Neural progenitor cell (in vitro differentiated cells): ENCODE measurements at regions not wholly inside any gene's neighbourhood (a gene's known extent, or its start where the extent isn't known, plus 50 kb on each side); places are given as distances from the start of the nearest gene placed in this dataset.

Source experiments
- DNase-seq: peaks from one replicate; pipeline ENCODE4 v3.0.0-alpha.2; 2016; ENCODE audit warnings: low spot score
- H2AFZ ChIP-seq: fragments of 200-600 bp; sonication (generic); replicated peaks from 2 replicates; pipeline ENCODE4 v1.6.1; 2016; ENCODE audit warnings: antibody characterized with exemption
- H3F3A ChIP-seq: fragments of 200-600 bp; sonication (generic); 2 replicates; pipeline ENCODE4 v1.6.1; 2016; ENCODE audit warnings: antibody characterized with exemption, low read depth
- H3K27ac ChIP-seq: fragments of 200-600 bp; sonication (generic); 2 replicates; pipeline ENCODE4 v1.5.1; 2016; ENCODE audit warnings: mild to moderate bottlenecking
- H3K27me3 ChIP-seq: fragments of 200-600 bp; sonication (generic); 2 replicates; pipeline ENCODE4 v1.6.1; 2016; ENCODE audit warnings: mild to moderate bottlenecking, moderate library complexity
- H3K36me3 ChIP-seq: fragments of 200-600 bp; sonication (generic); 2 replicates; pipeline ENCODE4 v1.5.1; 2016
- H3K4me1 ChIP-seq: fragments of 200-600 bp; sonication (generic); 2 replicates; pipeline ENCODE4 v1.6.1; 2016; ENCODE audit warnings: mixed run types
- H3K4me2 ChIP-seq: fragments of 200-600 bp; sonication (generic); 2 replicates; pipeline ENCODE4 v1.6.1; 2016
- H3K4me3 ChIP-seq: fragments of 200-600 bp; sonication (generic); 2 replicates; pipeline ENCODE4 v1.5.1; 2016
- H3K79me2 ChIP-seq: fragments of 200-600 bp; sonication (generic); 2 replicates; pipeline ENCODE4 v1.6.1; 2016; ENCODE audit warnings: low read depth
- H3K9ac ChIP-seq: fragments of 200-600 bp; sonication (generic); 2 replicates; pipeline ENCODE4 v1.6.1; 2016
- H3K9me3 ChIP-seq: fragments of 200-600 bp; sonication (generic); 2 replicates; pipeline ENCODE4 v1.5.1; 2016; ENCODE audit warnings: low read depth
- H4K20me1 ChIP-seq: fragments of 200-600 bp; sonication (generic); 2 replicates; pipeline ENCODE4 v1.6.1; 2016; ENCODE audit warnings: low read depth
- H3K27ac Mint-ChIP-seq: 3 replicates; pipeline ENCODE4 v1.8.0; 2021; ENCODE audit warnings: mixed read lengths
- H3K27me3 Mint-ChIP-seq: 2 replicates; pipeline ENCODE4 v1.8.0; 2022; ENCODE audit warnings: low read depth, mild to moderate bottlenecking, inconsistent platforms, moderate library complexity, mixed read lengths; ENCODE audit not compliant: insufficient read depth
- H3K36me3 Mint-ChIP-seq: 3 replicates; pipeline ENCODE4 v1.8.0; 2021; ENCODE audit warnings: mixed read lengths
- H3K4me1 Mint-ChIP-seq: 3 replicates; pipeline ENCODE4 v1.8.0; 2021; ENCODE audit warnings: mixed read lengths
- H3K4me3 Mint-ChIP-seq: 3 replicates; pipeline ENCODE4 v1.8.0; 2021; ENCODE audit warnings: mild to moderate bottlenecking, moderate library complexity, mixed read lengths
- H3K9me3 Mint-ChIP-seq: 3 replicates; pipeline ENCODE4 v1.8.0; 2020; ENCODE audit warnings: mixed read lengths
- CTCF ChIP-seq: fragments of 200-600 bp; sonication (generic); IDR thresholded peaks from 2 replicates; pipeline ENCODE4 v1.5.1; 2017; ENCODE audit warnings: antibody characterized with exemption, mild to moderate bottlenecking
- EZH2 ChIP-seq: fragments of 200-600 bp; sonication (generic); IDR thresholded peaks from 2 replicates; pipeline ENCODE4 v1.6.1; 2017; ENCODE audit warnings: antibody characterized with exemption, mild to moderate bottlenecking, moderate library complexity
- EZH2phosphoT487 ChIP-seq: fragments of 200-600 bp; sonication (generic); IDR thresholded peaks from 2 replicates; pipeline ENCODE4 v1.6.1; 2017; ENCODE audit warnings: antibody characterized with exemption

GRCh38 chr16:49081554-49081953 lies 200.1 kb downstream of the CBLN1 start:
- Histone ChIP-seq H3K36me3 (no peaks in the 10 kb centered on the region), H3K4me3 (no peak overlapping the region), H4K20me1 (no peaks in the 10 kb centered on the region), H3K79me2 (no peaks in the 10 kb centered on the region), H3K9ac (no peak overlapping the region), H3K4me1 (no peaks in the 10 kb centered on the region), H3K4me2 (no peak overlapping the region), H3F3A (no peaks in the 10 kb centered on the region), H2AFZ (no peak overlapping the region), H3K27me3 (no peaks in the 10 kb centered on the region), H3K9me3 (no peaks in the 10 kb centered on the region), H3K27ac (no peak overlapping the region)
- Mint-ChIP-seq H3K9me3 (peaks cover 16% of the 10 kb centered on the region), H3K4me3 (no peak overlapping the region), H3K27ac (no peak overlapping the region), H3K36me3 (no peaks in the 10 kb centered on the region), H3K4me1 (no peaks in the 10 kb centered on the region), H3K27me3 (peaks cover 2% of the 10 kb centered on the region)
- no peak for TF ChIP-seq EZH2
- TF ChIP-seq EZH2phosphoT487, result no peak
- no peak for TF ChIP-seq CTCF
- DNase-seq, result no peak

GRCh38 chr16:49081086-49081485 lies 200.6 kb downstream of the CBLN1 start:
- no peak overlapping the region for H3K27ac Mint-ChIP-seq
- Histone ChIP-seq H3K36me3 (no peaks in the 10 kb centered on the region), H3K4me2 (no peak overlapping the region), H3K4me3 (no peak overlapping the region), H3F3A (no peaks in the 10 kb centered on the region), H3K4me1 (no peaks in the 10 kb centered on the region), H3K79me2 (no peaks in the 10 kb centered on the region), H3K9me3 (no peaks in the 10 kb centered on the region), H3K9ac (no peak overlapping the region), H4K20me1 (no peaks in the 10 kb centered on the region), H3K27ac (no peak overlapping the region), H3K27me3 (no peaks in the 10 kb centered on the region), H2AFZ (no peak overlapping the region)
- peaks cover 16% of the 10 kb centered on the region for H3K9me3 Mint-ChIP-seq
- DNase-seq, result no peak
- H3K36me3 Mint-ChIP-seq, result no peaks in the 10 kb centered on the region
- H3K4me1 Mint-ChIP-seq, result no peaks in the 10 kb centered on the region
- TF ChIP-seq EZH2 (no peak), CTCF (no peak), EZH2phosphoT487 (no peak)
- H3K4me3 Mint-ChIP-seq, result no peak overlapping the region
- H3K27me3 Mint-ChIP-seq, result peaks cover 3% of the 10 kb centered on the region

- H3K27ac Mint-ChIP-seq, result no peak overlapping the region
- DNase-seq, result no peak
- Histone ChIP-seq H3K4me2 (no peak overlapping the region), H3K4me1 (no peaks in the 10 kb centered on the region), H3K9me3 (no peaks in the 10 kb centered on the region), H3K36me3 (no peaks in the 10 kb centered on the region), H3K27ac (no peak overlapping the region), H2AFZ (no peak overlapping the region), H3K9ac (no peak overlapping the region), H3K79me2 (no peaks in the 10 kb centered on the region), H3F3A (no peaks in the 10 kb centered on the region), H3K4me3 (no peak overlapping the region), H4K20me1 (no peaks in the 10 kb centered on the region), H3K27me3 (no peaks in the 10 kb centered on the region)
- TF ChIP-seq EZH2phosphoT487 (no peak), EZH2 (no peak), CTCF (no peak)
- H3K4me3 Mint-ChIP-seq, result no peak overlapping the region
- H3K27me3 Mint-ChIP-seq, result peaks cover 6% of the 10 kb centered on the region
- H3K4me1 Mint-ChIP-seq, result no peaks in the 10 kb centered on the region
- peaks cover 14% of the 10 kb centered on the region for H3K9me3 Mint-ChIP-seq
- H3K36me3 Mint-ChIP-seq, result no peaks in the 10 kb centered on the region
Observed at GRCh38 chr16:49078571-49078970, 203.1 kb downstream of the CBLN1 start.
